IMR-90 (cell line): ENCODE measurements at regions not wholly inside any gene's neighbourhood (a gene's known extent, or its start where the extent isn't known, plus 50 kb on each side); places are given as distances from the start of the nearest gene placed in this dataset.

Experiments
- ATAC-seq: fragments of 200-7000 bp; cut with Tn5 transposase; 2 replicates; pipeline ENCODE4 v1.9.1; 2020; ENCODE audit warnings: low read depth, mild to moderate bottlenecking, moderate library complexity
- BruUV-seq: library from RNA; stranded (reverse); fragments of 400-500 nt; replicated peaks from 2 replicates; lab custom pipeline; 2021; lab: Mats Ljungman, UMichigan
- CTCF ChIA-PET: fragments of 300-600 bp; formaldehyde crosslinking; extraction: SDS; loops from one replicate; lab custom pipeline; 2021; ENCODE audit warnings: antibody characterized with exemption; lab: Yijun Ruan, JAX
- POLR2A ChIA-PET: fragments of 300-600 bp; sonication (Branson Sonifier 250); formaldehyde crosslinking; loops from one replicate; lab custom pipeline; 2022; ENCODE audit warnings: antibody characterized with exemption; ENCODE audit not compliant: unreplicated experiment; lab: Charles Lee
- DNase-seq: peaks from one replicate; pipeline ENCODE4 v3.0.0; 2013
- H2AFZ ChIP-seq: replicated peaks from 2 replicates; pipeline ENCODE3; 2013; ENCODE audit warnings: low read length, mild to moderate bottlenecking; ENCODE audit not compliant: poor library complexity
- H2AK5ac ChIP-seq: 2 replicates; pipeline ENCODE4 v1.6.1; 2013; ENCODE audit warnings: low read depth, low read length, inconsistent platforms
- H2AK9ac ChIP-seq: replicated peaks from 2 replicates; pipeline ENCODE3; 2013; ENCODE audit warnings: mild to moderate bottlenecking, low read depth, low read length, moderate library complexity; ENCODE audit not compliant: poor library complexity
- H2BK120ac ChIP-seq: 2 replicates; pipeline ENCODE4 v1.6.1; 2013; ENCODE audit warnings: low read depth, low read length, inconsistent platforms
- H2BK15ac ChIP-seq: 3 replicates; pipeline ENCODE4 v1.6.1; 2013; ENCODE audit warnings: low read depth, low read length, inconsistent platforms
- H2BK20ac ChIP-seq: 2 replicates; pipeline ENCODE4 v1.6.1; 2013; ENCODE audit warnings: low read depth, mild to moderate bottlenecking, inconsistent platforms, low read length, moderate library complexity
- H2BK5ac ChIP-seq: 2 replicates; pipeline ENCODE4 v1.6.1; 2013; ENCODE audit warnings: mild to moderate bottlenecking, low read depth, low read length, inconsistent platforms; ENCODE audit not compliant: poor library complexity, severe bottlenecking
- H3K14ac ChIP-seq: replicated peaks from 2 replicates; pipeline ENCODE4 v1.6.1; 2013; ENCODE audit warnings: low read depth, low read length, inconsistent platforms
- H3K18ac ChIP-seq: 2 replicates; pipeline ENCODE4 v1.6.1; 2013; ENCODE audit warnings: low read depth, low read length, control low read depth
- H3K23ac ChIP-seq: 2 replicates; pipeline ENCODE4 v1.6.1; 2013; ENCODE audit warnings: low read depth, low read length, inconsistent platforms
- H3K27ac ChIP-seq: 2 replicates; pipeline ENCODE4 v1.5.1; 2013; ENCODE audit warnings: mild to moderate bottlenecking, control low read depth, low read length; ENCODE audit not compliant: insufficient read depth
- H3K27me3 ChIP-seq: 2 replicates; pipeline ENCODE4 v1.6.1; 2013; ENCODE audit warnings: low read length; ENCODE audit not compliant: control insufficient read depth, insufficient read depth
- H3K36me3 ChIP-seq: 2 replicates; pipeline ENCODE4 v1.6.1; 2013; ENCODE audit warnings: low read length, mixed read lengths; ENCODE audit not compliant: control insufficient read depth, insufficient read depth
- H3K4ac ChIP-seq: 2 replicates; pipeline ENCODE4 v1.6.1; 2013; ENCODE audit warnings: low read depth, low read length, inconsistent platforms
- H3K4me1 ChIP-seq: 2 replicates; pipeline ENCODE4 v1.6.1; 2013; ENCODE audit warnings: low read length, mixed read lengths; ENCODE audit not compliant: control insufficient read depth, insufficient read depth
- H3K4me2 ChIP-seq: 2 replicates; pipeline ENCODE4 v1.6.1; 2013; ENCODE audit warnings: low read depth, mild to moderate bottlenecking, control low read depth, low read length, moderate library complexity
- H3K4me3 ChIP-seq: 2 replicates; pipeline ENCODE4 v1.5.1; 2013; ENCODE audit warnings: low read depth, mild to moderate bottlenecking, control low read depth, low read length, moderate library complexity; ENCODE audit not compliant: insufficient read depth
- H3K56ac ChIP-seq: 2 replicates; pipeline ENCODE4 v1.6.1; 2013; ENCODE audit warnings: low read length, inconsistent platforms; ENCODE audit not compliant: insufficient read depth; ENCODE audit errors: extremely low read depth
- H3K79me1 ChIP-seq, 2 experiments: 2 replicates each; pipeline ENCODE4 v1.6.1; 2013; ENCODE audit warnings: low read length in 2 of 2, inconsistent platforms in 1 of 2, low read depth in 1 of 2
- H3K9ac ChIP-seq: 2 replicates; pipeline ENCODE4 v1.6.1; 2013; ENCODE audit warnings: low read depth, low read length, control low read depth
- H3K9me1 ChIP-seq: 2 replicates; pipeline ENCODE4 v1.6.1; 2013; ENCODE audit warnings: low read length, inconsistent platforms; ENCODE audit not compliant: insufficient read depth
- H3K9me3 ChIP-seq: 2 replicates; pipeline ENCODE4 v1.6.1; 2013; ENCODE audit warnings: low read length; ENCODE audit not compliant: control insufficient read depth, insufficient read depth
- H4K20me1 ChIP-seq: 2 replicates; pipeline ENCODE4 v1.6.1; 2013; ENCODE audit warnings: low read length, inconsistent platforms; ENCODE audit not compliant: insufficient read depth
- H4K5ac ChIP-seq: 2 replicates; pipeline ENCODE4 v1.6.1; 2013; ENCODE audit warnings: mild to moderate bottlenecking, low read depth, low read length, control low read depth
- H4K8ac ChIP-seq, 2 experiments: 2 replicates each; pipeline ENCODE4 v1.6.1; 2013; ENCODE audit warnings: low read depth in 2 of 2, low read length in 2 of 2, control low read depth in 1 of 2, inconsistent platforms in 1 of 2
- H4K91ac ChIP-seq: 2 replicates; pipeline ENCODE4 v1.6.1; 2013; ENCODE audit warnings: low read depth, low read length, inconsistent platforms; ENCODE audit not compliant: insufficient read depth
- BHLHE40 ChIP-seq: fragments of 150-350 bp; IDR thresholded peaks from 2 replicates; pipeline ENCODE4 v1.6.1; 2016; ENCODE audit warnings: mild to moderate bottlenecking, low read depth, low read length
- CEBPB ChIP-seq: IDR thresholded peaks from 2 replicates; pipeline ENCODE4 v1.6.1; 2012; ENCODE audit warnings: low read depth, low read length, improper control_type of control experiment
- CHD1 ChIP-seq: IDR thresholded peaks from 2 replicates; pipeline ENCODE4 v1.6.1; 2012; ENCODE audit warnings: low read depth, low read length, improper control_type of control experiment
- CTCF ChIP-seq: conservative IDR thresholded peaks from 2 replicates; pipeline ENCODE4 v1.5.1; 2012; ENCODE audit warnings: mild to moderate bottlenecking, low read depth, low read length, improper control_type of control experiment
- ELK1 ChIP-seq: fragments of 150-350 bp; IDR thresholded peaks from 2 replicates; pipeline ENCODE4 v1.6.1; 2016; ENCODE audit warnings: low read depth, mild to moderate bottlenecking, low read length, moderate library complexity, borderline replicate concordance
- FOS ChIP-seq: fragments of 150-350 bp; IDR thresholded peaks from 2 replicates; pipeline ENCODE4 v1.6.1; 2016; ENCODE audit warnings: low read depth, low read length
- MAFK ChIP-seq: IDR thresholded peaks from 2 replicates; pipeline ENCODE4 v1.6.1; 2012; ENCODE audit warnings: low read depth, low read length, improper control_type of control experiment
- MAZ ChIP-seq: IDR thresholded peaks from 2 replicates; pipeline ENCODE4 v1.6.1; 2012; ENCODE audit warnings: low read depth, mild to moderate bottlenecking, low read length, improper control_type of control experiment, moderate library complexity, borderline replicate concordance
- MXI1 ChIP-seq: IDR thresholded peaks from 2 replicates; pipeline ENCODE4 v1.6.1; 2012; ENCODE audit warnings: low read depth, mild to moderate bottlenecking, low read length, moderate library complexity, borderline replicate concordance
- NFE2L2 ChIP-seq: fragments of 150-350 bp; IDR thresholded peaks from 2 replicates; pipeline ENCODE4 v1.6.1; 2016; ENCODE audit warnings: low read depth, mild to moderate bottlenecking, low read length
- POLR2A ChIP-seq: IDR thresholded peaks from 2 replicates; pipeline ENCODE4 v1.6.1; 2012; ENCODE audit warnings: mild to moderate bottlenecking, low read depth, low read length
- RAD21 ChIP-seq: IDR thresholded peaks from 2 replicates; pipeline ENCODE4 v1.6.1; 2012; ENCODE audit warnings: low read length, improper control_type of control experiment
- RCOR1 ChIP-seq: IDR thresholded peaks from 2 replicates; pipeline ENCODE4 v1.6.1; 2012; ENCODE audit warnings: mild to moderate bottlenecking, low read length, improper control_type of control experiment; ENCODE audit not compliant: insufficient replicate concordance
- RFX5 ChIP-seq: IDR thresholded peaks from 2 replicates; pipeline ENCODE4 v1.8.0; 2012; ENCODE audit warnings: low read depth, mild to moderate bottlenecking, low read length, moderate library complexity
- SMC3 ChIP-seq: fragments of 150-350 bp; IDR thresholded peaks from 2 replicates; pipeline ENCODE4 v1.6.1; 2016; ENCODE audit warnings: low read depth, mild to moderate bottlenecking, antibody characterized with exemption, low read length, moderate library complexity
- USF2 ChIP-seq: fragments of 150-350 bp; IDR thresholded peaks from 2 replicates; pipeline ENCODE4 v1.6.1; 2017; ENCODE audit warnings: mild to moderate bottlenecking, antibody characterized with exemption, low read length, low read depth
- WGBS, 2 experiments: methylation state at CpG; one replicate each; pipeline versions ENCODE4 v1.1.5 to v1.1.7; 2013; ENCODE audit warnings: missing lambda C conversion rate in 2 of 2; ENCODE audit not compliant: insufficient read length in 1 of 2; ENCODE audit errors: extremely low coverage in 2 of 2; 5-methylcytosine and 5-hydroxymethylcytosine counted together
- dilution Hi-C: fragments of 300-500 bp; cut with HindIII; formaldehyde crosslinking; loops from one replicate; pipeline ENCODE4 v1.14.3; 2018; ENCODE audit warnings: low sequenced_read_pairs; ENCODE audit not compliant: unreplicated experiment
- in situ Hi-C: fragments of 300-500 bp; cut with MboI; formaldehyde crosslinking; loops from 3 replicates; pipeline ENCODE4 v1.14.3; 2019; ENCODE audit warnings: low sequenced_read_pairs, inconsistent platforms, mixed read lengths
- intact Hi-C: fragments of 100-400 bp; cut with micrococcal nuclease; formaldehyde crosslinking; loops from 2 replicates; pipeline ENCODE4 v1.10.0; 2022

GRCh38 chr11:25566298-25567200 lies 765.4 kb upstream of the ANO3 start:
- ChIA-PET CTCF (no interaction called here), POLR2A (no interaction called here)
- Histone ChIP-seq H4K8ac (no peak overlapping the region), H3K9me1 (no peaks in the 10 kb centered on the region), H3K23ac (no peak overlapping the region), H3K36me3 (no peaks in the 10 kb centered on the region), H2BK120ac (no peak overlapping the region), H3K18ac (no peak overlapping the region), H2AK5ac (no peak overlapping the region), H3K4me1 (no peaks in the 10 kb centered on the region), H2BK5ac (no peak overlapping the region), H3K79me1 (no peaks in the 10 kb centered on the region), H4K5ac (no peak overlapping the region), H3K14ac (no peak overlapping the region), H4K91ac (no peak overlapping the region), H3K27ac (no peak overlapping the region), H3K56ac (no peak overlapping the region), H2BK20ac (no peak overlapping the region), H3K4me3 (no peak overlapping the region), H2AFZ (no peak overlapping the region), H3K9me3 (no peaks in the 10 kb centered on the region), H2BK15ac (no peak overlapping the region), H4K20me1 (no peaks in the 10 kb centered on the region), H3K9ac (no peak overlapping the region), H2AK9ac (no peak overlapping the region), H3K4ac (no peak overlapping the region), H3K4me2 (no peak overlapping the region), H3K27me3 (no peaks in the 10 kb centered on the region)
- intact Hi-C loops, result no loop called here
- ATAC-seq, result no peak
- dilution Hi-C loops, result no loop called here
- DNase-seq, result no peak
- WGBS, 2 experiments, result no CpG with 5 or more reads among the region's 5 CpGs
- in situ Hi-C loops, result no loop called here
- TF ChIP-seq CHD1 (no peak), MAZ (no peak), RFX5 (no peak), RAD21 (no peak), SMC3 (no peak), CTCF (no peak), ELK1 (no peak), MAFK (no peak), BHLHE40 (no peak), NFE2L2 (no peak), POLR2A (no peak), USF2 (no peak), FOS (no peak), MXI1 (no peak), RCOR1 (no peak), CEBPB (no peak)
- no TSS peak for BruUV-seq
